T-helper 2 cell treated with Interferon-gamma antibody and Interleukin-4, amounts not matched to agents 100 ng/mL and 5 ng/mL, for 36 hours (primary cell): ENCODE measurements at regions not wholly inside any gene's neighbourhood (a gene's known extent, or its start where the extent isn't known, plus 50 kb on each side); places are given as distances from the start of the nearest gene placed in this dataset.
"Not testable (repeated sequence)": the region's sequence is repeated elsewhere in the genome, so short reads cannot be mapped to it uniquely, and the experiment has no call there.

ENCODE experiments used
- intact Hi-C: fragments of 100-400 bp; cut with micrococcal nuclease; formaldehyde crosslinking; loops from one replicate; pipeline ENCODE4 v1.15.1; 2023

DNA sequence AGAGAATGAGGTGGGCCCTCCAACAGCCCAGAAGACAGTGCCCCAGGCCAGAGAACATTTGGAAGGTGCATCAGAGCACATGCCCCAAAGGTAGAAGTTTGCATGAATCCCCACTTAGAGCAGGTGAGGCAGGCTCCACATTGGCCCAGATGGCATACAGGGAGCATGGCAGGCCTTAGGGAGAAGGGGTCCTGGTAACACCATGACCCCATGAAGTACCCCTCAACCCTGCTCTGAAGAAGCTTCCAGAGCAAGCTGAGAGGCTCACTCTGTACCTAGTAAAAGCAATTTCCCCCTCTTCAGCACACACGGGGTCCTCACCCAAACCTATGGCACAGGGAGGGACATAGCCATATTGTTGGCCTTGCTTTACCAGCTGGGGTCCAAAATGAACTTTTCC is 162.6 kb downstream of the BUB3 start:
- intact Hi-C loops = no loop called here

DNA sequence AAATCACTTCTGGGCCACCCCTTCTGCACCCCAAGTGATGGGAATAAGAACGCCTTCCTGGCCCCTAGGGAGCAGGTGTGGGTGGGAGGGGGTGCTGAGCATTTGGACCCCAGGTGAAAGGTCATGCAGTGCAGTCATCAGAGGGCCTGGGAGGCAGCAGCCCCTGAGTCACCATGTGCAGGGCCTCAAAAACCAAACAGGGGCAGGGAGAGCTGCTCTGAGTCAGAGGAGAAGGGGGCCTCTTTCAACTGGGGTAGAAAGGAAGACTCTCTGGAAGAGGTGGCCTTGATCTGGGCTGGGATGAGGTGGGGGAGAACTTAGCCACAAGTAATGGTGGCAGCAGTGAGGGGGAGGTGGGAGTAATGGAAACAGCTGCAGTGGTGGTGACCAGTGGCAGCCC is 164.3 kb downstream of the BUB3 start:
- intact Hi-C loops = no loop called here

DNA sequence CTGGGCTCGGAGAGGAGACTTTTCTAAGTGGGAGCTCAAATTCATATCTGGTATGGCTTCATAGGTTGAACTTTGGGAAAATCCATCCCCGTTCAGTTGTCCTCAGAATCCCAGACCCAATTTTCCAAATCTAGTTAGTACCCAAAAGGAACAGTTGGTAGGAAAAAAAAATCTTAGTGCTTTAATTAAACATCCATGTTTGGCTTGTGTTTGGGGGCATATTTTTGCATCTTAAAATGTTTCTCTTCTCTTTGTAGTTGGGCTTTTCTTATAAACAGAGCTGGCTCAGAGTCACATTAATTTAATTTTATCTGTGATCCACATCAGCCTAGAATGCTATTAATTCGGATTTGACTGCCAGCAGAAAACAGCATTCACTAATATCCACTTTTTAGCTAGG is 165.9 kb downstream of the BUB3 start:
- intact Hi-C loops = no loop called here

DNA sequence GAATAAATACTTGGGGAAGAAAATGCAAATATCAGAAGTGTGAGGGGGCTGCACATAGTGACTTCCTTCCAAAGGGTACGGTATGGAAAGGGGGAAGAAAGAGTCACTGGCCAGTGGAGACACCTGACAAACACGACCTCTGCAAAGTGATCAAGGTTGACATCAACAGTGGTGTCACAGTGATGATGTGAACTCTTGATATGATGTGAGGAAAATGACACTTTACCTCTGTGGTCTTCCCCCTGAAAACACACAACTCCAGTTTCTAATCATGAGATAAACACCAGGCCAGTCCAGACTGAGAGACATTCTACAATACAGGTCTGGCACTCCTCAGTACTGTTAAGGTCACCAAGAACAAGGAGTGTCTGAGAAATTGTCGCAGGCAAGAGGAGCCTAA is 169.7 kb downstream of the BUB3 start:
- intact Hi-C loops = no loop called here

DNA sequence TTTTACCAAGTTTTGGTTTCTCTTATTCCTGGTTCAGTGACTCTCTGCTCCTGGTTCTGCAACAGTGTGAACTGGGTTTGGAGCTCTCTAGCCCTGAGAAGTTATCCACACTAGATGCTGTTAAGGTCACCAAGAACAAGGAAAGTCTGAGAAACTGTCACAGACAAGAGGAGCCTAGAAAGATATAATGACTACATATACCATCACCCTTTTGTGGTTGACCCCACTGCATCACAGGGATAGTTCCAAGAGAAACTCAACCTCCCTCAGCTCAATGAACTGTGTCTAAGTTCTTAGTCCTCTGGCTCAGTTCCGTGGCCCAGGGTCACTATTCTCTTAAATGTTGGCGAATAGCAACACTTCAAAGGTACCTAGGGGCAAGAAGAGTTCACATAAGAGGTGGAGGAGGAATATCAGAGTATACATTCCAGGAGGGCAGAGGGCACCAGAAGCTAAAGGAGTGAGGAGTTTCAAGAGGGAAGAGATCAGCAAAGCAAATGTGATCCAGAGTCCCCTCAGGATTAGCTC is 171.5 kb downstream of the BUB3 start:
- intact Hi-C loops = no loop called here

DNA sequence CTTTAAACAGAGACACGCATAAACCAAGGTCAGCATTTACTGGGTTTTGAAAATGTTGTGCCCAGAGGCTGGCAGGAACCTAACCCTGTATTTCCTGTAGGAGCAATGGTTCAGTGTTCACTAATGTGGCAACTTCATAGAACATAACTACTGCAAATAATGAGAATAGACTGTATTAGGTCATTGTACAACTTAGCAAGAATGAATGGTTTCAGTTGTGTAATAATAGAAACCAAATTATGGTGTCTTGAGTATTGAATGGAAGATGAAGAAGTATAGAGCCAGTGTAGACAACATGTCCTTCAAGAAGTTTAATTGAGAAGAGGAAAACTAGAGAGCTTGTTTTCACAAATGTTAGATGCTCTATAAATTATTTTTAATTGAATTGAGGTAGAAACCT is 172.5 kb downstream of the BUB3 start:
- intact Hi-C loops = no loop called here

DNA sequence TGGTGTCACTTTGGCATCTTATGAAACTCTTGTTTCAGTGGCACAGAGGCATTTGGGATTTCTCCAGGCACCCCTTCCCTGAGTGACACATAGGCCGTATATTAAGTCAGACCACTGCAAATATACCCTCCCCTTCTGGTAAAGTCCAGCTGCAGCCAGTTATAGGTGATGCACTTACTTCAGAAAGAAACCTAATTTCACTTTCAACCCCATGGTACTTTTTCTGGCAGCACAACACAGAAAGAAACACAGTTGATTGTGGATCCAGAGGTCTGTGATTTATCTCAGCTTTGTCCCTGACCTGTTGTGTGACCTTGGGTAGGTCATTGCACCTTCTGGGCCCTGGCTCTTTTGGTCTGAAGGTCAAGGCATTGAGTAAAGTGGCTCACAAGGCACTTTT is 173.2 kb downstream of the BUB3 start:
- intact Hi-C loops = no loop called here

DNA sequence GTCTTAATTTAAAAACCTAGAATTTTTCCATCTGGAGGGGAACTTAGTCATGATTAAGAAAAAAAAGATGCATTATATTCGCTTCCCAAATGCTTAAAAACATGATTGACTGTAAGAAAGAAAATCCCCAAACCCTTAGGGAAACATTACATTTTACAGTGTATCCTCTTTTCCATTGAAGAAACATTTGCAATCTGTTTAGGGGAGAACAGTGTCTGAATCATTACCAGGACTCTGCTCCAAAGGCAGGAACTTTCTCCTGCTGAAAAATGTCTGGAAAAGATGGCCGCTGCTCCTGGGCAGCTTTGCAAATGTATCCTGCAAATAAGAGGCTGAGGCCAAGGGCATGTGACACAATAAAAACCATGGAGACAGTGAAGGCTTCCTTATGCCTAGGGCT is 173.7 kb downstream of the BUB3 start:
- intact Hi-C loops = no loop called here

DNA sequence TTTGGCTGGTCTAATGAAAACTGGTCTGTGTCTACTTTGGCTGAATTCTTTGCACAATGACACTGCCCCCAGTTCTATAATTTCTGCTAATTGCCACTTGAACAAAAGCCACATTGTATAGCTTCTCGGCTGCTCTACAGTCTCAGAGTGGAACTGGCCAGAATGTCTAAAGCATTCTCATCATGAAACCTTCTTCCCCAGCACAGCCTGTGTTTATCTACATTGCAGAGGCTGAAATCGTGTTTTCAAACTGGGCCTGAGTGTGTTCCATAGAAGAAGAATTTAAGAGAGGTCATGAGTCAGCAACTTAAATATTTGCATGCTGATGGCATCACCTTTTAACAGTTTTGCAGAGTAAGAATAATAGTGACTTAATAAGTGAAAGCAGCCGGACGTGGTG is 177.2 kb downstream of the BUB3 start:
- intact Hi-C loops = no loop called here

DNA sequence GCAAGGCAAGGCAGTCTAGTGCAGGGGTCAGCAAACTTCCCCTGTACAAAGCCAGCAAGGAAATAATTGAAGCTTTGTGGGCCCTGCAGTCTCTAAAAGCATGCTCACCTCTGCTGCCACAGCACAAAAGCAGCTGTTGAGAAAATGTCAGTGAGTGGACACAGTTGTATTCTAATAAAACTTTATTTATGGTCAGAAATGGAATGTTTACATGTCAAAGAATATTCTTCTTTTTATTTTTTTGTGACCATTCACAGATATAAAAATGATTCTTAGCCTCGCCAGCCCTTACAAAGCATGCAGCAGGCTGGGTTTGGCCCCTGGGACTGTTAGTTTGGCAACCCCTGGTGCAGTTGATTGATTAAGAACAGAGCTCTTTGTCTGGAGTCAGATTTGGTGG is 192.4 kb downstream of the BUB3 start:
- intact Hi-C loops = no loop called here

DNA sequence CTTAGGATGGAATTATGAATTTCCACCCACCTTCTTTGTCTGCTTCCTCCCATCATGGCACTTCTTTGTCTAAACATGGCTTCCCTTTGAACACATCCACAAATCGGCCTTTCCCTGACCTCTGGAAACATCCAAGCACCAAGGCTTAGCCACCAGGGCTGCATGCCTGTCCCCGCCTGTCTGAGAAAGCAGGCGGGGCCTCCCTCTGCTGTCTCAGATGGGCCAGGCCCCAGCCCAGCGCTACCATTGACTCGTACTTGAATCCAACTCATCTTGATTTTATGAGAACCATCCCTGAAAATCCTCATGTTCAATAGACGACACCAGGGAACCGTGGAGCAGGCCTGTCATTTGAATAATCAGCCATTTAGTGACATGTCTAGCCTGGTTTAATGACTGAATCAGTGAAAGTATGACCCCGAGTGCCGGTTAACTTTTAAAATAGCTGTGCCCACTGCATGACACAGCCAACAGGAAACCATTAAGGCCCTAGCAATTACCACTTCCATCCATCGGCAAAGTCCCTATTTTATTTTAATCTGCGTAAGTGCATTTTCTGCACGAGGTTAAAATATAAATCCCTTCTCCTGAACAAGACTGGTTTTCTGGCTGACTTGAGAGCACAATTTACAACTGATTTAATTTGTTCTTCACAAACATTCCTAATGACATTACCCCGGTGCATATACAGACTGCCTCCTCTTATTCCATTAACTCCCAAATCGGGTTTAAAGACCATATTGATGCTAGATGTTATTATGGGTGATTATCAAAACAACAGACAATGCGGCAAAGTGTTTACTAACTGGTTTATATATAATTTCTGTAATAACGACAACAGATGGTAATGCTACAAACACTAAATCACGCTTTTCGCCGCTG is 194.7 kb downstream of the BUB3 start:
- intact Hi-C loops = no loop called here

DNA sequence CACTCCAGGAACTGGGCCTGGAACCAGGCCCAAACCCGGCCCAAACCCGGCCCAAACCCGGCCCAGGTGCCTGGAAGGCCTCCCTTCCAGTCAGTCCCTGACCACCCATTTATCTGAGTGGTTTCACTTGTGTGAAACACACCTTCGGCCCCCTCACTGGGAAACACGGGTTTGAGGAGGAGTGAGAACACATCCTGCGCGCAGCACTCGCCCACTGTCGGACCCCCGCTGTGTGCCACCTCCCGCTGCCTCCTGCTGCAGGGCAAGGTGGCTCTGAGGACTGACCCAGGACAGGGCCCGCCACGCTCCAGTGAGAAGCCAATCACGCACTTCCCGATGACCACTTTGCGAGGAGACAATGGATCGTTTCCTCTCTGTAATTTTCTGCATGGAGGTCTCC is 197.5 kb downstream of the BUB3 start:
- intact Hi-C loops = no loop called here

DNA sequence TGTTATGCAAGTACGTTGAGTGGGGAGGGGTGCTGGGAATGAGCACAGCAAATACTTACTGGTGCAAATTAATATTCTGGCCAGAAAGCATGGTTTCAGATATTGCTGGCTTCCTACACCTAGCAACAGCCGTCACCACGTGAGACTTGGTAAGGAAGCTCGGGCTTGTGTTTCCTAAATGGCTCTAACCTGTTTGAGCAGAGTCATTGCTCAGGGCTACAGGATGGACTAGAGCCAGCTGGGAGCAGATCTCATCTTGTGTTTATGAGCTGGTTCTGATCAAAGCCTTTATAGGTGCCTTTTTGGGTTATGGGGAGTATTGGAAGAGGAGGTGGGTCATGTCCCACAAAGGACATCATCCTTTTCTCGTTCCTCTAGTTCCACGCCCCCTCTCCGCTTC is 200.3 kb downstream of the BUB3 start:
- intact Hi-C loops = no loop called here

DNA sequence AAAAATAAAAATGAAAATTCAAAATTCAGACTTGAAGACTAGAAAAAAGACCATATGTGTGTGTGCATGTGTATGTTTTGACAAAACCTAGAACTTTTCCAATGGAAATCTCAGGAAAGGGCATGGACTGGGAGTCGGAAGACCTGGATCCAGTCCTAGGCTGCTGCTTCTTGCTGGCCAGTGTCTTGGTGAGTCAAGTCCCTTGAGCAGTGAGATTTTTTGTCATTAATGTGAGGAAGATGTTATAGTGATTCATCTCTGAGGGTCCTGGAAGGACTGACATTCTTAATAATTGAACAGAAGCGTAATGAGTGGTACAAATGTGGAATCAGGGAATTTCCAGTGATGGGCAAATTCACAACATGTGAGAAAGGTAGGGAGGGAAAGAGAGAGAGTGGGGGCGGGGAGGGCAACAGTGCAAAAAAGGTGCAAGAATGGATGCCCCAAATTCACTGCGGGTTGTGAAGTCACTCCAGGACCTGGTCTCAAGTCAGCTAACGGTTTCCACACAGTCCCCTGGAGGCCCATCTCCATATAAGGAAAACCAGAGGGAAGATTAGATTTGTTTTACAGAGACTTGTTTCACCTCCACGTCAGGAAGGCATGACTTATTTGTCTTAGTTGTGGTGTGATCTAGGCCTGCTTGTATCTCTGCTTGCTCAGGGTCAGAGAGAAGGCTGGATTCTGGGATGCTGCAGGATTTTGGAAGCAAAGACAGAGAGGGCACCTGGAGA is 201.7 kb downstream of the BUB3 start:
- intact Hi-C loops = no loop called here

DNA sequence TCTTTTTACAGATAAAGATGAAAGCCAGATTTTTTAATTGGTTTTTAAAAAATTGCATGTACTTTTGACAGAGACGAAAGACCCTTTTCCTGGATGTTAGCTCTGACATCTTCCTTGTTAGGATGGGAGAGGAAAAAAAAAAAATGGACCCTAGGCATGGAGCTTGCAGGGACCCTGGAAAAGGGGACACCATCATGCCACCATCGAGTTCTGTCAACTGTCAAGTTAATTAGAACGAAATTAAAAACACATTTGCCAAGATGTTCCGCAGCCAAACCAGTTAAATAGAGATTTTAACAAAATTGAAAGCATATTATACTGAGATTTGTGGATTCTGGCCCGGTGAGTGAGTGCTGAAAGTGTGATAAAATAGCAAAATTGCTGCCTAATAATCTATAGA is 202.6 kb downstream of the BUB3 start:
- intact Hi-C loops = no loop called here

DNA sequence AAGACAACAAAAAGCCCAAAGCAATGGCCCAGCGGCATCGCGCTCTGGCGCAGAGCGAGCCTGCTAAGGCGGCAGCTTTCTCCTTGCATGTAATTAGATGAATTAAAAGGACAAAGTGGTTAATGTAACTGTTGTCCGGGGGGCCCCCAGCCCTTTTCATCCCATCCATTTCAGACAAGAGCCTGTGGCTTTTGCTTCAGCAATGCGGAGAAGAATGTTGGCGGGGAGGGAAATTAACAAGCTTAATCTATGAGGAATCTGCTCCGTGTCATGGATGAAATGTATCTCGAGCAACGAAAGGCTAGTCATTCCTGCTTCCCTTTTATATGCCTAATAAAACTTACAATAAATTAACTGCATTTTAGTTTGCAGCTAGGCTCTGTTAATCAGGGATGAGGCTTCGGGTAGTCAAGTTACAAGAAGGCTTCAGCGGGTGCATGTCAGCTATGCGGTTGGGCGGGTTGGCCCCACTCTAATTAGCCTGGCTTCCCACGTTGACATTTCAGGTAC is 203.3 kb downstream of the BUB3 start:
- intact Hi-C loops = no loop called here

DNA sequence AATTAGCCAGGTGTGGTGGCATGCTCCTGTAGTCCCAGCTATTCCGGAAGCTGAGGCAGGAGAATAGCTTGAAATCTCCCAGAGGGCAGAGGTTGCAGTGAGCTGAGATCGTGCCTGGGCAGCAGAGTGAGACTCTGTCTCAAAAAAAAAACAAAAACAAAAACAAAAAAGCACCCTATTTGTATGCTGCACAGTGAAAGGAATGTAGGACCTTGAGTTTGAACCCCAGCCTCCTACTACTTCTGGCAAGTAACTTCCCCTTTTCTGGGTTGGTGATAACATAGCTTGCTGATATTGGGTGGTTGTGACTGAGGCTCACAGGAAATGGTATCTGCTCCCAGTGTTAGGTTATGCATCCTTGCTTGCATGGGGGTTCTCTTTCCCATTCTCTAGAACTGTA is 205.3 kb downstream of the BUB3 start:
- intact Hi-C loops = no loop called here

DNA sequence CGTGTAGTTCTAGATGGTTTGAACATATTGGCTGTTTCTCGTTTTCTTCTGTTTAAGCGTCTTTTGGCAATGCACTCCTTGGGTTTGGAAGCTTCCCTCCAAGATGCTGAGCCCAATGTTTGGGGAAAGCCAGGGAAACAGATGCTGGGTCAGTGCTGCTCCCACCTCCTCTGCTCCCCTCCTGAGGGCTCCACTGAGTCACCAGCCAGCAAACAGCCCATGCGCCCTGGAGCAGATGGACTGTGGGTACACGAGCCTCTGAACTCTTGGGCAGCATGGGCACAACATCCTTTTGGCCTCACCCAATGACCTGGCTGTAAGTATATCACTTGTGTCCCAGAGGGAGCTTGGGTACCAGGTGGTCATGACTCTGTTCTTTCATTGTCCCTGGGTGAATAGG is 207.6 kb downstream of the BUB3 start:
- intact Hi-C loops = no loop called here

DNA sequence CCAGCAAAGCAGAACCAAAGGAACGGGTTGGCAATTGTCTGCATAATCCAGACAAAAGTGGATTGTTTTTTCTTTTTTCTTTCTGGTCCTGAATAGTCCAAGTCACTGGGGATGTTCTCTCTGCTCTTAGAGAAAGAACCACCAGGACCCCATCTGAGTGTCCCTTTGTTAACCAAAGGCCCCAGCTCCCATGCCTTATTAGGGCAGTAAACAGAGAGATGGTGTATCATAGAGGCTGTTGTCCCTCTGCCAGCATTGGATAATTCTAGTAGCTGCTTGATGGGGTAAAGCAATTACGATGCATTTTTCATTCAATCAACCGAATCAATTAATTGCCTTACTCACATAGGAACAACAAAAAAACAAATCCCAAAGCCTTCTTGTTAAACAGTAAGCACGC is 213.0 kb downstream of the BUB3 start:
- intact Hi-C loops = no loop called here

DNA sequence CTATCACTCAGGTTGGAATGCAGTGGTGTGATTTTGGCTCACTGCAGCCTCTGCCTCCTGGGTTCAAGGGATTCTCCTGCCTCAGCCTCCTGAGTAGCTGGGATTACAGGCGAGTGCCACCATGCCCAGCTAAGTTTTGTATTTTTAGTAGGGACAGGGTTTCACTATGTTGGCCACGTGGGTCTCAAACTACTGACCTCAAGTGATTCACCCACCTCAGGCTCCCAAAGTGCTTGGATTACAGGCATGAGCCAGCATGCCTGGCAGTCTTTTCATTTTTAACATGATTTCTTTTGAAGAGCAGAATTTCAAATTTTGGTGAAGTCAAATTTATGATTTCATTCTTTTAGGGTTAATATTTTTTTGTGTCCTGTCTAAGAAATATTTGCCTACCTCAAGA is 217.4 kb downstream of the BUB3 start:
- intact Hi-C loops = not testable (repeated sequence)

DNA sequence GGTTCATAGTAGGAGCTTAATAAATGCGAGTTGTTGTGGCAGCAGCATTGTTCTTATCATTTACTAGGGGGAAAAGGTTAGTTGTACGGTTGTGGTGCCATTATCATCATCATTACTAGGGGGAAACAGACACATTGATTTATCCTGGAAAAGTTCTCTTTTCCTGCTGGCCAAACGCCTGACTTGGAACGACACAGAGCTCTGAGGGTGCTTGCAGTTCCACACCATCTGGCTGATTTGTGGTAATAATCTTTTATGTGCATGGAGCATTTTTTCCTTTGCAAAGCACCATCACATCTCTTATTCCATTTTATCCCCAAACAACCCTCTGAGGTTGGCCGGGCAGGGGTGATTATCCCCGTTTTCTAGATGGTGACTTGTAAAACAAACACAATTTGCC is 219.4 kb downstream of the BUB3 start:
- intact Hi-C loops = no loop called here

DNA sequence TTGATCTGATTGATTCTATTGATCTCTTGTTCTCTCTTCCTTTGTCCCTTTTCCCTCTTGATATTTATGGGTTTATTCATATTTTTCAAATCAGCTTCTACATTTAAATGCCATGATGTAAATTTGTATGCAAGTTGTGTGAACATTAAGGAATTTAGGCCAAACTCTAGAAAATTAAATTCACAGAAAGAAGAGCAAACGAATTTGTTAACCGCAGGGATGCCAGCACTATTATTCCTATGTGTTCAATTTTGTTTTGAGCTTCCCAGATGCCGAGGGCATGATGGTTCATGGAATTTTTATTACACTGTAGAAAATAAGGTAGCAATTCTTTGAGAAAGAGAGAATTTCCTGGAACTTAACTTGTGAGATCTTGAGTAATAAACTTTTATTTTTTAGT is 220.9 kb downstream of the BUB3 start:
- intact Hi-C loops = no loop called here

DNA sequence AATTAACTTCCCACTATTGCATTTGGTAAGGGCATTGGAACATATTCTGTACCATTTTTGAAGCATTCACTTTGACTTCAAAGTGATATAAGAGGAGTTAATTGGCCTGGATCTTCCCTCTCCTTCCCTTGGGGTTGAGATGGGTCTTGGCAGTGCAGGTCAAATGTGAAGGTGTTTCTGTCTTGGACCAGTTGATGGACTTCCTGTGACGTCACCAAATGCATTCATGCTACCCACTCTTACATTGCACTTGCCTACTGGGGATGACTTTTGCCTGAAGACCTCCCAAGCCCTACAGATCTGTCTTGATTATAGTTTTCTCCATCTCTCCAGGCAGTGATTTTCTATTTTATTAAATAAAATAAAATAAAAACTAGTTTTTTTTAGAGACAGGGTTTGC is 221.5 kb downstream of the BUB3 start:
- intact Hi-C loops = no loop called here
